ENCODE measurements at regions not wholly inside any gene's neighbourhood (a gene's known extent, or its start where the extent isn't known, plus 50 kb on each side); places are given as distances from the start of the nearest gene placed in this dataset.

- Histone ChIP-seq H3K4me3 (ENCODE audit: low read length in 2 of 2) (no peak overlapping the region), H4K8ac (ENCODE audit: low read depth, low read length) (no peak overlapping the region), H3K27me3 (ENCODE audit: control insufficient read depth in 3 of 3, insufficient read depth in 3 of 3, low read depth in 1 of 3, low read length in 3 of 3) (no peaks in the 10 kb centered on the region), H3K4me1 (ENCODE audit: control insufficient read depth in 2 of 2, insufficient read depth in 1 of 2, low read depth in 1 of 2, low read length in 2 of 2) (no peaks in the 10 kb centered on the region), H3K23ac (ENCODE audit: low read depth, low read length, poor library complexity) (no peak overlapping the region), H3K4me2 (ENCODE audit: insufficient read depth, low read length, poor library complexity, severe bottlenecking) (no peak overlapping the region), H3K79me1 (ENCODE audit: low read depth, low read length) (no peaks in the 10 kb centered on the region), H2BK15ac (ENCODE audit: low read length) (no peak overlapping the region), H3K27ac (replicated peaks; ENCODE audit: low read length) (no peak overlapping the region), H3K18ac (ENCODE audit: low read length) (no peak overlapping the region), H3K9ac (ENCODE audit: low read depth, low read length, poor library complexity) (no peak overlapping the region), H3K4ac (ENCODE audit: low read length) (no peak overlapping the region), H2AK5ac (ENCODE audit: low read depth, low read length) (no peak overlapping the region), H2AFZ (ENCODE audit: low read length) (no peak overlapping the region), H2BK12ac (ENCODE audit: low read length) (no peak overlapping the region), H2BK5ac (ENCODE audit: low read length) (no peak overlapping the region), H4K91ac (ENCODE audit: low read depth, low read length, poor library complexity) (no peak overlapping the region), H3K36me3 (replicated peaks in 1 of 2; ENCODE audit: control insufficient read depth in 2 of 2, insufficient read depth in 2 of 2, low read length in 2 of 2) (no peaks in the 10 kb centered on the region), H2BK120ac (ENCODE audit: low read depth, low read length) (no peak overlapping the region), H3K9me3 (replicated peaks in 1 of 2; ENCODE audit: control insufficient read depth in 2 of 2, insufficient read depth in 1 of 2, low read depth in 1 of 2, low read length in 2 of 2) (no peaks in the 10 kb centered on the region), H3K14ac (ENCODE audit: low read length) (no peak overlapping the region)
- no peak for DNase-seq (ENCODE audit: low spot score)
- WGBS, 2 donors (ENCODE audit: extremely low coverage in 2 of 2, insufficient read length in 2 of 2, insufficient replicate concordance in 1 of 2), result no CpG with 5 or more reads among the region's 1 CpG
These were observed 1088.6 kb upstream of the EPHA6 start for GRCh38 chr3:95725770-95726169.

DNA sequence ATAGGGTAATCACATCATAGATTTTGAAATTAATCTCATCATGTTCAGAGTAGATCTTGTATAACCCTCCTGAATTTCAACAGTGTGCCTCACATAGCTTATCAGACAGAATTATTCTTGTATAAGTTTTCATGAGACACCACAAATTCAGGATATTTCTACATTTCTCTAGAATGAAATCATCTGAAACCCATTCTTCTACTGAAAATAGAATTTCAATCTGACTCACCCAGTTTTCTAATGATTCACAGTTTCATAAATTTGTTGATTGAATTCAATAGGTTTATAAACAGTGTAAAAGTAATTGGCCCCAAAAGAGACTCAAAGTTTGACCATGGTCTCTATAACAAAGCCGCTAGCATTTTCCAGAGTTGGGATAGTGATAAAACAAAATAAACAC lies 1082.6 kb upstream of the EPHA6 start:
- no peak overlapping the region for H2AFZ ChIP-seq (ENCODE audit: low read length)
- H2BK5ac ChIP-seq (ENCODE audit: low read length), result no peak overlapping the region
- no peak overlapping the region for H4K91ac ChIP-seq (ENCODE audit: low read depth, low read length, poor library complexity)
- H3K4me2 ChIP-seq (ENCODE audit: insufficient read depth, low read length, poor library complexity, severe bottlenecking), result no peak overlapping the region
- no peak overlapping the region for H3K4ac ChIP-seq (ENCODE audit: low read length)
- no peak overlapping the region for H3K4me3 ChIP-seq (ENCODE audit: low read length in 2 of 2)
- no peak overlapping the region for H2AK5ac ChIP-seq (ENCODE audit: low read depth, low read length)
- no peak overlapping the region for H3K23ac ChIP-seq (ENCODE audit: low read depth, low read length, poor library complexity)
- H2BK15ac ChIP-seq (ENCODE audit: low read length), result no peak overlapping the region
- no peaks in the 10 kb centered on the region for H3K9me3 ChIP-seq (replicated peaks in 1 of 2; ENCODE audit: control insufficient read depth in 2 of 2, insufficient read depth in 1 of 2, low read depth in 1 of 2, low read length in 2 of 2)
- H3K14ac ChIP-seq (ENCODE audit: low read length), result no peak overlapping the region
- H2BK12ac ChIP-seq (ENCODE audit: low read length), result no peak overlapping the region
- H3K79me1 ChIP-seq (ENCODE audit: low read depth, low read length), result no peaks in the 10 kb centered on the region
- no peaks in the 10 kb centered on the region for H3K36me3 ChIP-seq (replicated peaks in 1 of 2; ENCODE audit: control insufficient read depth in 2 of 2, insufficient read depth in 2 of 2, low read length in 2 of 2)
- no peak overlapping the region for H3K9ac ChIP-seq (ENCODE audit: low read depth, low read length, poor library complexity)
- no peak overlapping the region for H3K27ac ChIP-seq (replicated peaks; ENCODE audit: low read length)
- no peak overlapping the region for H2BK120ac ChIP-seq (ENCODE audit: low read depth, low read length)
- no peaks in the 10 kb centered on the region for H3K4me1 ChIP-seq (ENCODE audit: control insufficient read depth in 2 of 2, insufficient read depth in 1 of 2, low read depth in 1 of 2, low read length in 2 of 2)
- H3K18ac ChIP-seq (ENCODE audit: low read length), result no peak overlapping the region
- DNase-seq (ENCODE audit: low spot score), result no peak
- WGBS, 2 donors (ENCODE audit: extremely low coverage in 2 of 2, insufficient read length in 2 of 2, insufficient replicate concordance in 1 of 2), result no CpG with 5 or more reads among the region's 1 CpG
- no peak overlapping the region for H4K8ac ChIP-seq (ENCODE audit: low read depth, low read length)
- H3K27me3 ChIP-seq (ENCODE audit: control insufficient read depth in 3 of 3, insufficient read depth in 3 of 3, low read depth in 1 of 3, low read length in 3 of 3), result no peaks in the 10 kb centered on the region

- H3K27me3 ChIP-seq (ENCODE audit: control insufficient read depth in 3 of 3, insufficient read depth in 3 of 3, low read depth in 1 of 3, low read length in 3 of 3), result no peaks in the 10 kb centered on the region
- H2BK15ac ChIP-seq (ENCODE audit: low read length), result no peak overlapping the region
- no peak overlapping the region for H3K9ac ChIP-seq (ENCODE audit: low read depth, low read length, poor library complexity)
- H4K91ac ChIP-seq (ENCODE audit: low read depth, low read length, poor library complexity), result no peak overlapping the region
- no peak for DNase-seq (ENCODE audit: low spot score)
- no peak overlapping the region for H3K4ac ChIP-seq (ENCODE audit: low read length)
- no peak overlapping the region for H2BK5ac ChIP-seq (ENCODE audit: low read length)
- no peaks in the 10 kb centered on the region for H3K9me3 ChIP-seq (replicated peaks in 1 of 2; ENCODE audit: control insufficient read depth in 2 of 2, insufficient read depth in 1 of 2, low read depth in 1 of 2, low read length in 2 of 2)
- no peak overlapping the region for H2BK12ac ChIP-seq (ENCODE audit: low read length)
- no peak overlapping the region for H2BK120ac ChIP-seq (ENCODE audit: low read depth, low read length)
- WGBS, 2 donors (ENCODE audit: extremely low coverage in 2 of 2, insufficient read length in 2 of 2, insufficient replicate concordance in 1 of 2), result no CpG with 5 or more reads among the region's 1 CpG
- no peak overlapping the region for H3K4me2 ChIP-seq (ENCODE audit: insufficient read depth, low read length, poor library complexity, severe bottlenecking)
- H3K27ac ChIP-seq (replicated peaks; ENCODE audit: low read length), result no peak overlapping the region
- H3K14ac ChIP-seq (ENCODE audit: low read length), result no peak overlapping the region
- H3K79me1 ChIP-seq (ENCODE audit: low read depth, low read length), result no peaks in the 10 kb centered on the region
- no peaks in the 10 kb centered on the region for H3K36me3 ChIP-seq (replicated peaks in 1 of 2; ENCODE audit: control insufficient read depth in 2 of 2, insufficient read depth in 2 of 2, low read length in 2 of 2)
- no peak overlapping the region for H2AK5ac ChIP-seq (ENCODE audit: low read depth, low read length)
- H3K4me3 ChIP-seq (ENCODE audit: low read length in 2 of 2), result no peak overlapping the region
- no peak overlapping the region for H4K8ac ChIP-seq (ENCODE audit: low read depth, low read length)
- no peaks in the 10 kb centered on the region for H3K4me1 ChIP-seq (ENCODE audit: control insufficient read depth in 2 of 2, insufficient read depth in 1 of 2, low read depth in 1 of 2, low read length in 2 of 2)
- H3K23ac ChIP-seq (ENCODE audit: low read depth, low read length, poor library complexity), result no peak overlapping the region
- no peak overlapping the region for H2AFZ ChIP-seq (ENCODE audit: low read length)
- H3K18ac ChIP-seq (ENCODE audit: low read length), result no peak overlapping the region
These were observed 1081.1 kb upstream of the EPHA6 start for GRCh38 chr3:95733336-95733735.

GRCh38 chr3:95738045-95738444 lies 1076.3 kb upstream of the EPHA6 start:
- Histone ChIP-seq H3K36me3 (replicated peaks in 1 of 2; ENCODE audit: control insufficient read depth in 2 of 2, insufficient read depth in 2 of 2, low read length in 2 of 2) (no peaks in the 10 kb centered on the region), H3K9me3 (replicated peaks in 1 of 2; ENCODE audit: control insufficient read depth in 2 of 2, insufficient read depth in 1 of 2, low read depth in 1 of 2, low read length in 2 of 2) (peaks cover 0 to 6% of the 10 kb centered on the region in 2 donors), H3K4me1 (ENCODE audit: control insufficient read depth in 2 of 2, insufficient read depth in 1 of 2, low read depth in 1 of 2, low read length in 2 of 2) (no peaks in the 10 kb centered on the region), H3K23ac (ENCODE audit: low read depth, low read length, poor library complexity) (no peak overlapping the region), H3K79me1 (ENCODE audit: low read depth, low read length) (no peaks in the 10 kb centered on the region), H2AFZ (ENCODE audit: low read length) (no peak overlapping the region), H3K9ac (ENCODE audit: low read depth, low read length, poor library complexity) (no peak overlapping the region), H2BK15ac (ENCODE audit: low read length) (no peak overlapping the region), H2BK120ac (ENCODE audit: low read depth, low read length) (no peak overlapping the region), H3K18ac (ENCODE audit: low read length) (no peak overlapping the region), H4K8ac (ENCODE audit: low read depth, low read length) (no peak overlapping the region), H2BK12ac (ENCODE audit: low read length) (no peak overlapping the region), H4K91ac (ENCODE audit: low read depth, low read length, poor library complexity) (no peak overlapping the region), H2AK5ac (ENCODE audit: low read depth, low read length) (no peak overlapping the region), H3K4me3 (ENCODE audit: low read length in 2 of 2) (no peak overlapping the region), H3K14ac (ENCODE audit: low read length) (no peak overlapping the region), H3K27me3 (ENCODE audit: control insufficient read depth in 3 of 3, insufficient read depth in 3 of 3, low read depth in 1 of 3, low read length in 3 of 3) (no peaks in the 10 kb centered on the region), H3K27ac (replicated peaks; ENCODE audit: low read length) (no peak overlapping the region), H2BK5ac (ENCODE audit: low read length) (no peak overlapping the region), H3K4ac (ENCODE audit: low read length) (no peak overlapping the region), H3K4me2 (ENCODE audit: insufficient read depth, low read length, poor library complexity, severe bottlenecking) (no peak overlapping the region)
- no CpG with 5 or more reads among the region's 2 CpGs for WGBS, 2 donors (ENCODE audit: extremely low coverage in 2 of 2, insufficient read length in 2 of 2, insufficient replicate concordance in 1 of 2)
- DNase-seq (ENCODE audit: low spot score), result no peak

Measured in neuronal stem cell (in vitro differentiated cells).